ENCODE measurements at regions not wholly inside any gene's neighbourhood (a gene's known extent, or its start where the extent isn't known, plus 50 kb on each side); places are given as distances from the start of the nearest gene placed in this dataset.

DNA sequence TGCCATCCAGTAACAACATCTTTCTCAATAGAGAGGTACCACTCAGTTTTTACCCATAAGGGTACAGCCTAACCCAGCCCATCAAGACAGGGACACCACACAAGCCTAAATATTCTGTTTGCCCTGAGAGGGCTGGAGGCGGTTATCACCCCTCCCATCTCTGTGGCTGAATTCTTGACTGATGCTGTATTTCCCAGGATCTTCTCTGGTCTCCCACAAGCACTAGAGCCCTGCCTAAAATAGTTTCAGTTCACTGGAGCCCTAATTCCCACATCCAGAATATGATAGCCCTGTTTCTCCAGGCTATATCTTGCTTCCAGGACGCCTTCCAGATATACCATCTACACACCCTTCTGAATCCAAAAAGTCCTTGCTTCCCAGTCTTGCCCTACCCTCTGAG, 91.6 kb upstream of the NMU start:
- Histone ChIP-seq H3K27ac (ENCODE audit: low read depth, low read length) (no peak overlapping the region), H3K36me3 (ENCODE audit: control insufficient read depth, low read length) (no peaks in the 10 kb centered on the region), H3K79me2 (ENCODE audit: control insufficient read depth, low read length) (no peaks in the 10 kb centered on the region), H4K20me1 (ENCODE audit: control insufficient read depth, insufficient read depth, low read depth, low read length) (no peaks in the 10 kb centered on the region), H3K9me3 (ENCODE audit: control insufficient read depth, insufficient read depth, low read length) (no peaks in the 10 kb centered on the region), H3K9me2 (replicated peaks; ENCODE audit: control insufficient read depth, low read length) (no peaks in the 10 kb centered on the region), H3K4me3 (ENCODE audit: low read length) (no peak overlapping the region), H3F3A (ENCODE audit: control insufficient read depth, insufficient read depth) (no peaks in the 10 kb centered on the region), H3K4me2 (ENCODE audit: low read length) (no peak overlapping the region), H3K4me1 (ENCODE audit: control insufficient read depth, low read length) (peaks cover 7% of the 10 kb centered on the region), H3K27me3 (ENCODE audit: control insufficient read depth, low read length) (peaks cover 2% of the 10 kb centered on the region; the same call in 1 of the 2 replicates)
- TF ChIP-seq, protein P1, sequence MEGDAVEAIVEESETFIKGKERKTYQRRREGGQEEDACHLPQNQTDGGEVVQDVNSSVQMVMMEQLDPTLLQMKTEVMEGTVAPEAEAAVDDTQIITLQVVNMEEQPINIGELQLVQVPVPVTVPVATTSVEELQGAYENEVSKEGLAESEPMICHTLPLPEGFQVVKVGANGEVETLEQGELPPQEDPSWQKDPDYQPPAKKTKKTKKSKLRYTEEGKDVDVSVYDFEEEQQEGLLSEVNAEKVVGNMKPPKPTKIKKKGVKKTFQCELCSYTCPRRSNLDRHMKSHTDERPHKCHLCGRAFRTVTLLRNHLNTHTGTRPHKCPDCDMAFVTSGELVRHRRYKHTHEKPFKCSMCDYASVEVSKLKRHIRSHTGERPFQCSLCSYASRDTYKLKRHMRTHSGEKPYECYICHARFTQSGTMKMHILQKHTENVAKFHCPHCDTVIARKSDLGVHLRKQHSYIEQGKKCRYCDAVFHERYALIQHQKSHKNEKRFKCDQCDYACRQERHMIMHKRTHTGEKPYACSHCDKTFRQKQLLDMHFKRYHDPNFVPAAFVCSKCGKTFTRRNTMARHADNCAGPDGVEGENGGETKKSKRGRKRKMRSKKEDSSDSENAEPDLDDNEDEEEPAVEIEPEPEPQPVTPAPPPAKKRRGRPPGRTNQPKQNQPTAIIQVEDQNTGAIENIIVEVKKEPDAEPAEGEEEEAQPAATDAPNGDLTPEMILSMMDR (IDR thresholded peaks at IDR 0.05; ENCODE audit: low read depth, low read length, poor library complexity, severe bottlenecking): no peak
- no peak for TF ChIP-seq EZH2phosphoT487 (IDR thresholded peaks at IDR 0.05; ENCODE audit: borderline replicate concordance, low read length)

DNA sequence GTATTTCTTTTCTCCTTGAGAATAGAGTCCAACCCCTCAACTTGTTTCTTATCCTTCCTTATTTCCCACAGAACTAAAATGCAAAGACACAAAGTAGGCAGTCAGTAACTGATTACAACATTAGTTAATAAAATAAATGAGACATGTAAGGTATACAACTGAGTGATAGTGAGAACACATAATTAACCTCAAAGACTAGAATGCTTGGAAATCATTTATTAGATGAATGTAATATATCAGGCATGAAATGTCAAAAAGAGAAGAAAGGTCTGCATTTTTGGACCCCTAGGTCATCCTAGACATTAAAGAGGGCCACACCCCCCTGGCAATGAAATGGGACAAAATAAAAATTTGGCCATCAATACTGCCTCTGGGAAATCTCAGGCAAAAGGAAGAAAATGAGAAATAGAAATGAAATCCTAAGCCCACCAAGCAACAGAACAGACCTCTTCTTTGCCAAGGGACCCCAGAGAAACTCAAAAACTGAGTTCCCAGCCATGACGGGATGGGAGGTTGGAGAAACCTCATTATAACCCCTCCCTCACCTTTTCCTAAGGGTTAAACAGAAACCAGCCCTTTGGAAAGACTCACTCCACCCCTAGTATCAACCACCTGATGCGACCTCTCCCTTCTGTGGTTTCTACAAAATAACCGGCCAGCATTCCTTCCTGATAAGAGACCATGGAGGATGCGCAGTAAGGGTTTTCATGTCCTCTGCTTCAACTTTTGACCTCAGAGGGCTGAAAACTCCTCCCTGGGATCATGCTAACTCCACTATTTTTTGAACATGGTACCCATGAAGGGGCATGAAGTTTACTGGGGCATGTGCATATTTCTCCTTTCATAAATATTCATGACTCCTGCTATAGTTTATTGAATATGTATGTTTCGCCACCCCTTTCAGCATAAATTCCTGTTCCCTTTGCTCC, 90.0 kb upstream of the EXOC1L start:
- Histone ChIP-seq H3K4me2 (ENCODE audit: low read length) (no peak overlapping the region), H3K4me3 (ENCODE audit: low read length) (no peak overlapping the region), H3F3A (ENCODE audit: control insufficient read depth, insufficient read depth) (no peaks in the 10 kb centered on the region), H3K27me3 (ENCODE audit: control insufficient read depth, low read length) (peaks cover 2% of the 10 kb centered on the region; the same call in 1 of the 2 replicates), H3K36me3 (ENCODE audit: control insufficient read depth, low read length) (no peaks in the 10 kb centered on the region), H3K4me1 (ENCODE audit: control insufficient read depth, low read length) (peaks cover 10% of the 10 kb centered on the region), H3K9me3 (ENCODE audit: control insufficient read depth, insufficient read depth, low read length) (no peaks in the 10 kb centered on the region), H3K79me2 (ENCODE audit: control insufficient read depth, low read length) (no peaks in the 10 kb centered on the region), H3K9me2 (replicated peaks; ENCODE audit: control insufficient read depth, low read length) (no peaks in the 10 kb centered on the region), H3K27ac (ENCODE audit: low read depth, low read length) (no peak overlapping the region), H4K20me1 (ENCODE audit: control insufficient read depth, insufficient read depth, low read depth, low read length) (no peaks in the 10 kb centered on the region)
- no peak for TF ChIP-seq EZH2phosphoT487 (IDR thresholded peaks at IDR 0.05; ENCODE audit: borderline replicate concordance, low read length)
- TF ChIP-seq, protein P1 (IDR thresholded peaks at IDR 0.05; ENCODE audit: low read depth, low read length, poor library complexity, severe bottlenecking): no peak

DNA sequence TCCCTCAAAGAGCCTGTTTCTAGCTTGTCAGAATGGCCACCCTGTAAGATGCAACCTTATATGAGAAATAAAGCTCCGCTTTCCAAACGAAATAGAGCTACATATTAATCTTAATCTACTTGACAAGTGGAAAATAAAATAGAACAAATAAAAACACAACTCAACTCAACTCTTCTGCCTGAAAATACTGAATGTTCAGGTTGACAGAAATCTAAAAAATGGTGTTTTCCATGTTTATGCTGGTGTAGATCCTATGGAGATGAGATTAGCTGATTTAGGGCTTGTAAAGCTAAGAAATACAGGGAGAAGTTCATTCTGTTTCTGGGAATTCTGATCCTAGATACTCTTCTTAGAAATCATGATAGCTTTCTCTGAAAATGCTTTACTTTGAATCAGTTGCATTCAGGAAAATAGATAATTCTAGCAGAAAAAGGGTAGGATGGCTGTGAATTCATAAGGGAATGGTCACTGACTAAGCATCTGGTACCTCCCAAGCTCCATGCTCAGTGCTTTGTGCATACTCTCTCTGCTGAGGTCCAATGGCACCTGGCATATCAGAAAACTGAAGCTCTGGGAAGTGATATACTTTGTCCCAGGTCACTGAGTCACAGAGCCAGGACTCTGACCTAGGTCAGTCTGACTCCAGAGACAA, 89.2 kb upstream of the EXOC1L start:
- Histone ChIP-seq H3K4me2 (ENCODE audit: low read length) (no peak overlapping the region), H3K9me3 (ENCODE audit: control insufficient read depth, insufficient read depth, low read length) (no peaks in the 10 kb centered on the region)

More for the DNA sequence above, 89.2 kb upstream of the EXOC1L start:
- H3K79me2 ChIP-seq (ENCODE audit: control insufficient read depth, low read length): no peaks in the 10 kb centered on the region
- no peaks in the 10 kb centered on the region for H4K20me1 ChIP-seq (ENCODE audit: control insufficient read depth, insufficient read depth, low read depth, low read length)
- H3F3A ChIP-seq (ENCODE audit: control insufficient read depth, insufficient read depth): no peaks in the 10 kb centered on the region
- no peak overlapping the region for H3K4me3 ChIP-seq (ENCODE audit: low read length)
- H3K36me3 ChIP-seq (ENCODE audit: control insufficient read depth, low read length): no peaks in the 10 kb centered on the region
- no peaks in the 10 kb centered on the region for H3K9me2 ChIP-seq (replicated peaks; ENCODE audit: control insufficient read depth, low read length)
- no peak overlapping the region for H3K27ac ChIP-seq (ENCODE audit: low read depth, low read length)
- peaks cover 4% of the 10 kb centered on the region for H3K4me1 ChIP-seq (ENCODE audit: control insufficient read depth, low read length)
- H3K27me3 ChIP-seq (ENCODE audit: control insufficient read depth, low read length): peaks cover 2% of the 10 kb centered on the region; the same call in 1 of the 2 replicates
- TF ChIP-seq, protein P1 (IDR thresholded peaks at IDR 0.05; ENCODE audit: low read depth, low read length, poor library complexity, severe bottlenecking): no peak
- TF ChIP-seq EZH2phosphoT487 (IDR thresholded peaks at IDR 0.05; ENCODE audit: borderline replicate concordance, low read length): no peak
